Dermis blood vessel endothelial cell (primary cell): ENCODE measurements at regions not wholly inside any gene's neighbourhood (a gene's known extent, or its start where the extent isn't known, plus 50 kb on each side); places are given as distances from the start of the nearest gene placed in this dataset.
"Not testable (repeated sequence)": the region's sequence is repeated elsewhere in the genome, so short reads cannot be mapped to it uniquely, and the experiment has no call there.

Source experiments
- DNase-seq: peaks from one replicate; pipeline ENCODE4 v3.0.0; 2010

GRCh38 chr4:131584587-131584986 lies 1564.5 kb upstream of the PCDH10 start:
- DNase-seq, result no peak

GRCh38 chr4:131595140-131595539 lies 1554.0 kb upstream of the PCDH10 start:
- no peak for DNase-seq

GRCh38 chr4:131603705-131604104 lies 1545.4 kb upstream of the PCDH10 start:
- no peak for DNase-seq

- DNase-seq, result peak; percentile 17
Observed at GRCh38 chr4:131609039-131609438, 1540.1 kb upstream of the PCDH10 start.

GRCh38 chr4:131610517-131610916 lies 1538.6 kb upstream of the PCDH10 start:
- peak; percentile 54 for DNase-seq

- no peak for DNase-seq
Observed at GRCh38 chr4:131613086-131613823, 1535.8 kb upstream of the PCDH10 start.

GRCh38 chr4:131613824-131614216 lies 1535.3 kb upstream of the PCDH10 start:
- no peak for DNase-seq

- no peak for DNase-seq
Observed at GRCh38 chr4:131632877-131633276, 1516.2 kb upstream of the PCDH10 start.

- DNase-seq, result no peak
Observed at GRCh38 chr4:131635191-131635590, 1513.9 kb upstream of the PCDH10 start.

- no peak for DNase-seq
Observed at GRCh38 chr4:131638781-131639180, 1510.3 kb upstream of the PCDH10 start.

- DNase-seq, result peak; percentile 36
Observed at GRCh38 chr4:131644619-131645018, 1504.5 kb upstream of the PCDH10 start.

GRCh38 chr4:131649227-131649626 lies 1499.9 kb upstream of the PCDH10 start:
- DNase-seq, result no peak

- no peak for DNase-seq
Observed at GRCh38 chr4:131650951-131651350, 1498.1 kb upstream of the PCDH10 start.

GRCh38 chr4:131683314-131683713 lies 1465.8 kb upstream of the PCDH10 start:
- not testable (repeated sequence) for DNase-seq

GRCh38 chr4:131721883-131722282 lies 1427.2 kb upstream of the PCDH10 start:
- DNase-seq, result no peak

GRCh38 chr4:131723069-131723468 lies 1426.0 kb upstream of the PCDH10 start:
- not testable (repeated sequence) for DNase-seq

GRCh38 chr4:131724847-131725246 lies 1424.2 kb upstream of the PCDH10 start:
- peak; percentile 69 for DNase-seq

- DNase-seq, result not testable (repeated sequence)
Observed at GRCh38 chr4:131725521-131725920, 1423.6 kb upstream of the PCDH10 start.

- not testable (repeated sequence) for DNase-seq
Observed at GRCh38 chr4:131726940-131727339, 1422.2 kb upstream of the PCDH10 start.

- DNase-seq, result not testable (repeated sequence)
Observed at GRCh38 chr4:131727418-131727817, 1421.7 kb upstream of the PCDH10 start.

GRCh38 chr4:131729205-131729604 lies 1419.9 kb upstream of the PCDH10 start:
- not testable (repeated sequence) for DNase-seq

- not testable (repeated sequence) for DNase-seq
Observed at GRCh38 chr4:131729716-131730398, 1419.2 kb upstream of the PCDH10 start.

GRCh38 chr4:131730574-131730973 lies 1418.5 kb upstream of the PCDH10 start:
- not testable (repeated sequence) for DNase-seq

GRCh38 chr4:131732034-131732630 lies 1417.0 kb upstream of the PCDH10 start:
- DNase-seq, result not testable (repeated sequence)
